HG02885 (cell line): ENCODE measurements at regions not wholly inside any gene's neighbourhood (a gene's known extent, or its start where the extent isn't known, plus 50 kb on each side); places are given as distances from the start of the nearest gene placed in this dataset.
"Not testable (repeated sequence)": the region's sequence is repeated elsewhere in the genome, so short reads cannot be mapped to it uniquely, and the experiment has no call there.

Source experiments
- ATAC-seq: cut with Tn5 transposase; IDR thresholded peaks from one replicate; pipeline ENCODE4 v1.9.1; 2021; ENCODE audit warnings: mild to moderate bottlenecking; ENCODE audit not compliant: unreplicated experiment, poor library complexity

GRCh38 chr21:22352088-22352487 is 1353.9 kb downstream of the NCAM2 start:
- ATAC-seq, result no peak

GRCh38 chr21:22355949-22356348 is 1357.7 kb downstream of the NCAM2 start:
- ATAC-seq, result no peak

- ATAC-seq, result no peak
These were observed 1358.5 kb downstream of the NCAM2 start for GRCh38 chr21:22356663-22357062.

GRCh38 chr21:22359599-22359998 is 1361.4 kb downstream of the NCAM2 start:
- not testable (repeated sequence) for ATAC-seq

- ATAC-seq, result no peak
These were observed 1365.3 kb downstream of the NCAM2 start for GRCh38 chr21:22363504-22363903.

- ATAC-seq, result no peak
These were observed 1366.0 kb downstream of the NCAM2 start for GRCh38 chr21:22364163-22364562.

GRCh38 chr21:22374218-22374969 is 1376.2 kb downstream of the NCAM2 start:
- ATAC-seq, result no peak

GRCh38 chr21:22377795-22378194 is 1379.6 kb downstream of the NCAM2 start:
- not testable (repeated sequence) for ATAC-seq

GRCh38 chr21:22393324-22393723 is 1395.1 kb downstream of the NCAM2 start:
- no peak for ATAC-seq

- ATAC-seq, result no peak
These were observed 1397.8 kb downstream of the NCAM2 start for GRCh38 chr21:22395965-22396364.

GRCh38 chr21:22399681-22400514 is 1401.7 kb downstream of the NCAM2 start:
- ATAC-seq, result no peak

- ATAC-seq, result no peak
These were observed 1411.4 kb downstream of the NCAM2 start for GRCh38 chr21:22409571-22409970.

- no peak for ATAC-seq
These were observed 1418.3 kb downstream of the NCAM2 start for GRCh38 chr21:22416555-22416954.

GRCh38 chr21:22421416-22422180 is 1423.4 kb downstream of the NCAM2 start:
- ATAC-seq, result no peak

- no peak for ATAC-seq
These were observed 1440.3 kb downstream of the NCAM2 start for GRCh38 chr21:22438428-22439086.

- ATAC-seq, result no peak
These were observed 1446.8 kb downstream of the NCAM2 start for GRCh38 chr21:22444990-22445389.

GRCh38 chr21:22450507-22450906 is 1452.3 kb downstream of the NCAM2 start:
- ATAC-seq, result no peak

GRCh38 chr21:22456241-22456640 is 1458.0 kb downstream of the NCAM2 start:
- no peak for ATAC-seq

- no peak for ATAC-seq
These were observed 1470.7 kb downstream of the NCAM2 start for GRCh38 chr21:22468893-22469292.

- no peak for ATAC-seq
These were observed 1476.2 kb downstream of the NCAM2 start for GRCh38 chr21:22474403-22474802.
